GM21390 (cell line): ENCODE measurements at regions not wholly inside any gene's neighbourhood (a gene's known extent, or its start where the extent isn't known, plus 50 kb on each side); places are given as distances from the start of the nearest gene placed in this dataset.
A peak's percentile ranks its signal among the peaks of the same experiment; 100 is the strongest.
"Not testable (repeated sequence)": the region's sequence is repeated elsewhere in the genome, so short reads cannot be mapped to it uniquely, and the experiment has no call there.

Source experiments
- ATAC-seq: cut with Tn5 transposase; IDR thresholded peaks from one replicate; pipeline ENCODE4 v1.9.1; 2021; ENCODE audit not compliant: unreplicated experiment

DNA sequence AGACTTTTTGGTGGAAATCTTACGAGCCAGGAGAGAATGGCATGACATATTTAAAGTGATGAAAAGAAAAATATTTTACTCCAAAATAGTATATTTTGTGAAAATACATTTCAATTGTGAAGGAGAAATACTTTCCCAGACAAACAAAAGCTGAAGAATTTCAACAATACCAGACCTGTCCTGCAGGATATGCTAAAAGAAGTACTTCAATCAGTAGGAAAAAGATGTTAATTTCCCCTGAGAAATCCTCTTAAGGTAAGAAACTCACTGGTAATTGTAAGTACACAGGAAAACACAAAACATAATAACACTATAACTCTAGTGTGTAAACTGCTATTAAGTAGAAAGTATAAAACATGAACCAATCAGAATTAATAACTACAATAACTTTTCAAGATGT lies 341.8 kb upstream of the GJE1 start:
- no peak for ATAC-seq

DNA sequence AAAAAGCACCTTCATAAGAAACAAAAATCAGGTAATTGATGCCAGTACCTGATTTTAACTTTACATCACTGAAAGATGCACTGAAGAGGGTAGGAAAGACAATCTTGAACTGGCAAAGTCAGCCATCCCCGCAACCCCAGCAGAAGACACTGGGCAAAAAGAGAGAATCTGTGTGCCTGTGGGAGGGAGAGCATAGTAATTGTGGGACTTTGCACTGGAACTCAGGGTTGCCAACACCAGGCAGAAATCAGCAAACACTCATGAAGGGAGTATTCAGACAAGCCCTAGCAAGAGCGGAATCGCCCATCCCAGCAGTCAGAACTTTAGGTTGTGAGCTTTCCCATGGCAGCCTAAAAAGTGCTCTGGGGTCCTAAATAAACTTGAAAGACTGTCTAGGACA lies 344.6 kb upstream of the GJE1 start:
- ATAC-seq = no peak

DNA sequence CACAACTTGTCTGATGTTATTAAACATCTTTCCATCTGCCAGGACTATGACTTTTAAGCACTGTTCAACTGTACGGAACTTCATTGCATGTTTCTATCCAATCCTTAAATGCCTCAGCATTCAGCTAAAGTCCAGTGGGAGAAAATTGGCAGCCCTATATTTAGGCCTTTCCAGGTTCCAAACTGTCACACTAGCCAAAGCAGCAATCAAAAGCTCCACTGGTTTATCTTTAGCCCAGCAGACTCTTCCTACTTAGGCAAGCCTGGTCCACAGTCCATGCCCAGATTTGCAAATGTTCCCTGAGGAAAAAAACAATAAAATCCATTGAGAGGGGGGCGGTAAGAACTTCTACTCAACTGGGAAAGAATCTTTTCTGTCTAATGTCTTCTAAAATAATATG lies 349.1 kb upstream of the GJE1 start:
- ATAC-seq = no peak

DNA sequence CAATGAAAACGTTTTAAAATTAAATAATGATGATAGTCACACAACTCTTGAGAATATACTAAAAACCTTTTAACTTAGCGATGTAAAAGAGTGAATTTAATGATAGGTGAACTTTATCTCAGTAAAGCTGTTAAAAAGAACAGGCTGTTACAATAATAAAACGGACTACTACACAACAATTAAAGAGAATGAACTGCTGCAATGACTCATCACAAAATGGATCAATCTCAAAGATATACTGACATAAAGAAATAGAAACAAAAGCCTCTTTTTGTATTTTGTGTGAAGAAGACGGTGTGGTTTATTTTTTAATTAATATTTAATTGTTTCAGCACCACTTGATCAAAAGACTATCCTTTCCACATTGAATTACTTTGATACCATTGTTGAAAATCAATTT lies 352.4 kb upstream of the GJE1 start:
- ATAC-seq = no peak

DNA sequence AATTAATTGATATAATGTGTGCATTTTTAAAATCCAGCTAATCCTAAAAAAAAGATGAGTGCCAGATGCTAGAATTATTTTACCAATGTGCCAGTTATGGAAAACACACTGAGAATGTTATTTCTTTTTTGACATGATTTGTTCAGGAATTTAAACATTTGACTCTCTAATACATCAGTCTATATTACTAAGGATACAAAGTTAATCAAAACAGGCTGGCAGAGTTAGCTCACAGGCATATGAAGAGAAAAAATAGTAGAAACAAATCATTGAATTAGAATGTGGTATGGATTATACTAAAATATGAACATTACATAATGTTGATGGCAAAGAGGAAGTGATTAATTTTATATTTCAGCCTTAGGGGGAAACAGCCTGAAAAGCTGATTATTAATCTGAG lies 368.3 kb upstream of the GJE1 start:
- no peak for ATAC-seq

DNA sequence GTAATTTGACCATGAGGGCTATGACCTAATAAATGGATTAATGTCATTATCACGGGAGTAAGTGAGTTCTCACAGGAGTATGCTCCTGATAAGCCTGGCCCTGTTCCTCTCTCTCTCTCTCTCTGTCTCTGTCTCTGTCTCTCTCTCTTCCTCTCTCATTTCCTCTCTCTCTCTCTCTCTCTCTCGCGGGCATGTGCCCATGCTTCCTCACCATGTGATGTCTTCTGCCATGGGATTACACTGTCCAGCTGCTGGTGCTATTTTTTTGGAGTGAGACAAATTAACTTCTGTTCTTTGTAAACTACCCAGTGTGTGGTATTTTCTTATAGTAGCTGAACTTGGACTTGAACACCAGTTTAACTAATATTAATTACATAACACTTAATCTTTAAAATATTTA lies 374.3 kb upstream of the GJE1 start:
- ATAC-seq = no peak

DNA sequence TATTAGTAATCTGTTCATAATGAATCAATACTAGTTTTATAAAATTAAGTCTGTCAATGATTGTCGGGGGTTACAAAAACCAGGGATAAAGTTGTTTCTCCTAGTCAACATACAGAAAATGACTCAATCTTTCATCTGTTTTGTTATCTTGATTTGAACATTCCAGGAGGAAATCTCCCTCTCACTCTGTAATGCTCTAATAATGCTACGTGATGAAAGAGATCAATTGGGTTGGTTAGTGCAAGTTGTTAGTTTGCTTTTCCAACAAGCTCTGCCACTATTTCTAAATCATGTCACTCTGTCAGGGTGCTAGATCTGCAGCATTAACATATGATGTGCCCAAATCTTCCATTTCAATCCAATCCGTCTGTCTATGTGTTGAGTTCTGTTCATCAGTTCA lies 379.5 kb upstream of the GJE1 start:
- no peak for ATAC-seq

DNA sequence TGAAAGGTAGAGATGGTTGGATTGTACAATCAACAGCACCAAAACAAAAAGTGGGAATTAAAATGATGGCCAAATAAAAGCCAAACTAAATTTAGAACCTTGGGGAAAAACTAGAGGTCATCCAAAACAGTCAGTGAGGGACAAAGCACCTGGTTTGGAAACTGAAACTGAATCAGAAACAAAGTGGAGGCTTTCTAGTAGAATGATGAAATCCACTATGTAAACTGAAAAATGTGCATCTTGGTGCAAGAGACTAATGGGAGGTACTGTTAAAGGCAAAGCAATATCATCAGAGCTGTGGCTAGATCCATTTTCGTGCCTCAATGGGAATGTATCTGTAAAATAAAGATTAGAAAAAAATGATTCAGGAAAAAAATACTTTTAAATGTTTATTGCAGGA lies 380.0 kb upstream of the GJE1 start:
- ATAC-seq = peak; percentile 75

DNA sequence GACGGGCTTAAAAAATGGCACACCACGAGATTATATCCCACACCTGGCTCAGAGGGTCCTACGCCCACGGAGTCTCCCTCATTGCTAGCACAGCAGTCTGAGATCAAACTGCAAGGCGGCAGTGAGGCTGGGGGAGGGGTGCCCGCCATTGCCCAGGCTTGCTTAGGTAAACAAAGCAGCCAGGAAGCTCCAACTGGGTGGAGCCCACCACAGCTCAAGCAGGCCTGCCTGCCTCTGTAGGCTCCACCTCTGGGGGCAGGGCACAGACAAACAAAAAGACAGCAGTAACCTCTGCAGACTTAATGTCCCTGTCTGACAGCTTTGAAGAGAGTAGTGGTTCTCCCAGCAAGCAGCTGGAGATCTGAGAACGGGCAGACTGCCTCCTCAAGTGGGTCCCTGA lies 386.4 kb upstream of the GJE1 start:
- not testable (repeated sequence) for ATAC-seq

DNA sequence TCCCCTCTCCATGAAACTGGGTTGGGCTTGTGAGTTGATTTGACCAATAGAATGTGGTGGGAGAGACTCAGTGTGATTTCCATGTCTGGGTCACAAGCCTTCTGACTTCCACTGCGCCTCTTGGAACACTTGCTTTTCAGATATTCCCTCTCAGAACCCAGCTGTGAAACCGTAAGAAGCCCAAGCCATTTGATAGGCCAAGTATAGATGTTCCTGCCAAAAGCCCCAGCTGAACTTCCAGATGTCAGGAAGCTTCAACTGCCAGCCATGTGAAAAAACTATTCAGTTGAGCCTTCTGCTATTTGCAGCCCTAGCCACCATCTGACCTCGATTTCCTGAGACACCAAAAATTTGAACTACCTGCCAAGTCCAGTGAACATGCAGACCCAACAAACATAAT lies 387.8 kb upstream of the GJE1 start:
- ATAC-seq = no peak

DNA sequence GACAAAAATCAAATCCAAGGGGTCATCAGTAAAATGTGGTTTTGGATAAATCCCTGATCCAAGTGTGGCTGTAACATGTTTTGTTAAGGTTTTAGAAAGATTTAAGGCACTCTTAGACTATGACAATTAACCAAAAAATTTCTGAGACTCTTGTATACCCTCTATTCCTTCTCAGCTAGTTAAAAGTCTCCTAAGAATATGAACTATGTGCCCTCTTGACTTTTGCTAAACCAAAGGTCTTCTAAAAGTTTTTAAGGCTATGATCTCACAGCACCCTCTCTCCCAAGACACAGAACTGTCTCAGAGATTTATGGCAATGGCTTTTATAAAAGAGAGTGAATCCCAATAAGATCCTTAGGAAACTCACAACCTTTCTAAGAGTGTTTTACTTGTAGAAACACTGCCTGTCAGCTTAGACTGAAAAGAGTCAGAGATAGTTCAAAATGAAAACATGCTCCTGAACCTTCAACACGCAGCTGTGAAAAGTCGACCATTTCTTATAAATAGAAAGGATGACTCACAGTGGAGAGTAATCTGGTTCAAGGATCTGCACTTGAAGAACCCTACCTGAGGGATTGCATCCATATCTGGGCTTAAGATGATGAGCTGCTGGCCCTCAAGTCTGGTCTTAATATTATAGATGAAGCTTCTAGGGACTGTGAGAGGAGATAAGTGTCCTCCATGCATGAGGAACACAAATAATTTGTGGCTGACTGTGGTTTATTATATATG lies 388.4 kb upstream of the GJE1 start:
- no peak for ATAC-seq

DNA sequence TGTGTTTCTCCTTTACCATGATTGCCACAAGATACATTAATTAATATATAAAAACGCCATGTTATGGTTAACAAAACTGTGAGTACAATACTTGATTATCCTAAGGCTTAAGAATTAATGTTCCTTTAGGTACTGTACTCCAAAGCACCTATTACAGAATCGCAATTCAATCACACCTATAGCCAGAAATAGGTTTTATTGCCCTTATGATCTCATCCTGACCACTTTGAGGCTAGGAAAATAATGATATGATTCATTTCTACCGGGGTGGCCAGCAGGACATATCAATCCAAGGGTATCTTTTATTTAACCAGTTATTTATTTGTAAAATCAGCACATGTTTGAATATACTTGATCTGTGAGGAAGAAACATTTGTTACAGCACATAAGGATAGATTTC lies 396.6 kb upstream of the GJE1 start:
- ATAC-seq = no peak

DNA sequence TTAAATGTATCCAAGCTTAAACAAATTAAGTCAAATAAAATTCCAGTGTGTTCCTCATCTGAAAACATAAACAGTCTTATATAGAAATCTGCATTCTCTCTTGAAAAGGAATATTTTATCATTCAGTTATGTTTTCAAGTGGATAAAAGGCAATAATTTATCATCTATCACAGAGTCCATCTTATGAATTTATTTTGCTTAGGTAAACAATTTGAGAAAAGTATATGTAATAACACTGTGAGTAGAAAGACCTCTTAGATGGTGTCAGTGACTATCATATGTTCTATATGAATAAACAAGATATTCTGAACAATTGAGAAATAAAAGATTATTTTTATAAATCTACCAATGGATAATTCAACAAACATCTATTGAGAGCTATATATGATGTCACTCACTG lies 397.6 kb upstream of the GJE1 start:
- no peak for ATAC-seq

DNA sequence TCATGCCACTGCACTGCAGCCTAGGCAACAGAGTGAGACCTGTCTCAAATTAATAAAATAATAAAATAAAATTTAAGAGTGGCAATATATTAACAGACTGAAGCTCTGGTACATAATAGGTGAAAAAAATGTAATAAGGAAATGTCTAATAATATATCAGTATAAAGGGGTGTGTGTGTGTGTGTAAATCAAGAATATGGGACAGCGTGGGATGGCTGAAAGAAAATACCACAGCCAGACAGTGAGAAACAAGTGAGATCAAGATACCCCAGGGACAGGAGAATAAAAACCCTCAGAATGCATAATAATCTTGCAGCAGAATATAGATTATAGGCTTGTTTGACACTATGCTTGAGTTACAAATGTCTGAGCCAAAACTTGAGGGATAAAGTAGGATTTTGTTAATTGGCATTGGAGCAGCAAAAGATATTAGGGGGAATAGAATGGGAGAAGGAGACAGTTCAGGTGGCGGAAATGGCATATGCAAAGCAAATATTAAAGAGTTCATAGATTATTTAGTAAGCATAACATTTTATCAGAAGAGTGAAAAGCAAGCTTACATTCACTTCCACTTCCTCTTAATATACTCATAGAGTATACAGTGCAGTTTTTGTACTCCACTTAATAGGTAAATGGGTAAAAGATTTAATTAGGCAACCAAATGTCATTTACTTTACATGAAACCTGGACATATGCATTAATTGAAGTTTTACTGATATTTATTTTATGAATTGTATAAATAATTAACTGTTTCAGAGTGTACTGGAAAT lies 398.5 kb upstream of the GJE1 start:
- ATAC-seq = no peak

DNA sequence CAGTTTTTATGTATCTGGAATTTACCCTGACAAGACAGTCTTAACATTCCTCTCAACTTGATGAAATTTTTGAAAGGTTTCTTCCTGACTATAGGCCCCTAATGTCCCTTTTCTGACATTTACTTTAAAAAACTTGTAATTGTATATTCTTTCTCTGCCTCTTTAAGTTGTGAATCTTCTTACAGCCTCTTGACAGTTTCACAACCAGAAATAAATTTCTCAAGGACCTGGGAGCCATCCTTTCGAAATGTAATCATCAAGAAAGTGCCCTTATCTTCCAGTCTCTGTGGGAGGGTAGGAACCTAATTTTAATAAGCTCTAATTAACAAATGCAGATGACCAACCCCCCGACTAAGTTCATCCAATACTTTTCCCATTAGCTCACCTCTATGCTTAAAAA lies 403.6 kb upstream of the GJE1 start:
- no peak for ATAC-seq

DNA sequence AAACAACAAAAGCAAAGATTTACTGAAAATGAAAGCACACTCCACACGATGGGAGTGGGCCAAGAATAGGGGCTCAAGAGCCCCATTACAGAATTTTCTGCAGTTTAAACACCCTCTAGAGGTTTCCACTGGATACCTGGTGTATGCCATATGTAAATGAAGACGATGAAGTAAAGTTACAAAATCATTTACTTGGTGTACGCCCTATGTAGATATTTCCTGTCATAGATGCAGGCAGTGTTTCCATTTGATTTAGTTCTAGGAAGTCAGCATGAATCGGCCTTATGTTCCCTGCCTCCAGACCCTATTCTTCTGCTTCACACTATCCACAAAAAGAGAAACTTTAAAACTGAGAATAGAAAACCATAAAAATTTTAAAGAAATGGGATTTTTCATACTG lies 404.4 kb upstream of the GJE1 start:
- no peak for ATAC-seq

DNA sequence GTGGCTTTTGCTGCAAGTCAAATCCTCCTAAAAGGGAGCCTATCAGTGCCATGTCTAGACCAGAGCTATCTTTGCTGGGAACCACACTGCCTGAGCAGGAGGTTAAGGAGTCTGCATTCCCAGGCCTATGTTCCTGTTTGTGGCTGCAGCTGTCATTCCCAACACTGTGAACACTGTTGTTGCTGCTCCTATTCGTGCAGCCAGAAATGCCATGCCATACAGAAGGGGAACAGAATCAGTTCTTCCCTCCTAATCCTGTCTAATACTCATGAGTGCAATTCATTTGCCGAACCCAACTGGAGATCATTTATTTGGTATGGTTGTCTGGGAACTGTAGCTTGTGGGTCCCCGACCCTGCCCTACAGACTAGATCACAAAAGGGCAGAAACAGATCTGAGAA lies 406.5 kb upstream of the GJE1 start:
- no peak for ATAC-seq

DNA sequence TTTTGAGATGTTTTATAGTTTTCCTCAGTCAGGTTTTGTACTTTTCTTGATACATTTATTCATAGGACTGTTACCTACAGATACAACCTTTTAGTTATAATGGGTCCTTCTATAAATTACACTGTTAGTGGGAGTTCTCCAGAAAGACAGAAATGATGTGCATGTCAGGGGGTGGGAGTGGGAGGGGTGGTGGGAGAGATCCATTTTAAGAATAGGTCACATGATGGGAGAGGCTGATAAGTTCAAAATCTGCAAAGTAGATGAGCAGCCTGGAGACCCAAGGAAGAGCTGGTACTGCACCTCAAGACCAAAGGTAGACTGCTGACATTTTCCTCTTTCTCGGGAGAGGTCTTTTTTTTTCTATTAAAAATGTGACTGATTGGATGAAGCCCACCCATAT lies 408.0 kb upstream of the GJE1 start:
- ATAC-seq = no peak

DNA sequence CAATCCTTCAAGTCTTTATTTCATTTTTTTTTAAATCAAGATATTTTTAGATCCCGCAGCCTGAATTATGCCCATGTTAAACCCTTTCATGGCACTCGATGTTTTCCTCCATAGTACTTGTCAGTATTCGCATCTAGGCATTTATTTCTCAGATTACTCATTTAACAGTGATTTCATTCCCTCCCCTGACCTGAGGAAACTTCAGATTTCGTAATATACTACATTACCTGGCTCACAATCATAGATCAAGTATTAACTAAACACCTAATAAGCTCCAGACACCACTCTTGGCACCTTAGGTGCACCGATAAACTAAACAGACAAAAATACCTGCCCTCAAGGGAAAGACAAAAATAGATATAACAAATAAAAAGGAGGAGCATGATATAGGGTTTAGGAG lies 413.2 kb upstream of the GJE1 start:
- no peak for ATAC-seq

DNA sequence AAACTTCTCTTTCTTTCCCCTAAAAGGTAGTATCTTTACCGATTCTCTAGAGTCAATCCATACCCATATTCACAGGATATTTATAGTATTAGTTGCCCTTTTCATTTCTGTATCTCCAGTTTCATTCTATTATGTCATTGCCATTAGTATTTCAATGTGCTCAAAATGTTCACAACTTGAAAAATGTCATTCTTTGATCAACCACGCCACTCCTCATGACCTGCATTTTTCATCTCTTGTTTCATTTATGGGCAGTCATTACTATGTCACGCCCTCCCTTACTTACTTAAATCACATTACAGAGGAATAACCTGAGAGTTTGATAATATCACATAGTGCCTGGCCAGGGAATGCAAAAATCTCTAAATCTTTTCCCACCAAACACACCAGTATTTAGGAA lies 427.3 kb upstream of the GJE1 start:
- ATAC-seq = no peak

DNA sequence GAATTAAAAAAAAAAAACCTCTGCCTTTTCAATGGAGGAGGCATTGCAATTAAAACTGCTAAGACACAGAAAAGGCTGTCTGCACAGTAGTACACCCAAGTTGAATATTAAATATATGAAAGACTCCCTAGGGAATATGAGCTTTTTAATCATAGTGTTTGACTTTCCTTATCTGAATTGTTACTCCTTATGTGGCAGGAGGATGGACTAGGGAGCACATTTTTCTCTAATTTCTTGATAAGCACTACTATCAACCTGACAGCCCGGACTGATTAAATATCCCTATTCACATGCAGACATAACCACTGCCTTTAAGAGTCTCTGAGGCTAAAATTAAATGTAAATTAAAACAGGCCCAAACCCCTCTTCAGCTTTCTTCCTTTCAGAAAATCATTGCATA lies 428.6 kb upstream of the GJE1 start:
- ATAC-seq = no peak

DNA sequence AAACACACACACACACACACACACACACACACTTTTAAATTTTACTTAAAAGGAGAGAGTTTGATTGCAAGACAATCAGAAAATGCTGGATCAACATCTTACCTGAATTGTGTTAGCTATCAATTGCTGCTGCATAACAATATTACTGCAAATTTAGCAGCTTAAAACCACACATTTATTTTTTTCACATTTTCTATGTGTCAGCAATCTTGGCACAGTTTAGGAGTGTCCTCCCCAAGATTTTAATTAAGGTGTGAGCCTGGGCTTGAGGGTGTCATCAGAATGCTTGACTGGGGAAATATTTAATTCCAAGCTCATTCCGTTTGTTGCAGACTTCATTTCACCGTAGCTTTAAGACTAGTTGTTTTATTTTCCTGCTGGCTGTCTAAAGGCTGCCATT lies 431.0 kb upstream of the GJE1 start:
- no peak for ATAC-seq

DNA sequence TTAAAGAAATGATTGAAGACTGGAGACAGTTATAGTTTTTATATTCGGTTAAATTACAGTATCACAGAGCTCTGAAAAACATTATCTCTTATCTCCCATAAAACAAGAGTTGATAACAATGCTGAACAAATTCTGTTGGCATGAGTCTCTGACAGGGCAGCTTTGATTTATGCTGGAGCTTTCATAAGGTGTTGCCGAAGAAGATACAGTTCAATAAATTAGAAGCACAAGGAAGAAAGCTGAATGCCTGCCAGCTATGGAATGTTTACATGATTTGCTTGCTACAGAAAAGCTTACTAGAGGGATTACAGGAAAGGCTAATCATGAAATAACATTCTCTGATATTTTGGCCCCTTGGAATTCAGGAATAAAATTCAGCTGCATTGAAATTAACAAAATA lies 431.9 kb upstream of the GJE1 start:
- ATAC-seq = no peak
